Activated CD4-positive, alpha-beta T cell treated with anti-CD3 and anti-CD28 coated beads, Interleukin-2, amount 50 U/mL, for 24 hours (primary cell): ENCODE measurements at regions not wholly inside any gene's neighbourhood (a gene's known extent, or its start where the extent isn't known, plus 50 kb on each side); places are given as distances from the start of the nearest gene placed in this dataset.

Experiments
- DNase-seq, 2 donors: peaks; one replicate each; pipeline ENCODE4 v3.0.0-alpha.2; 2020; ENCODE audit warnings: low read depth in 1 of 2, low spot score in 1 of 2

GRCh38 chr18:11324956-11325882 lies 175.8 kb upstream of the PIEZO2 start:
- DNase-seq, result no peak

DNA sequence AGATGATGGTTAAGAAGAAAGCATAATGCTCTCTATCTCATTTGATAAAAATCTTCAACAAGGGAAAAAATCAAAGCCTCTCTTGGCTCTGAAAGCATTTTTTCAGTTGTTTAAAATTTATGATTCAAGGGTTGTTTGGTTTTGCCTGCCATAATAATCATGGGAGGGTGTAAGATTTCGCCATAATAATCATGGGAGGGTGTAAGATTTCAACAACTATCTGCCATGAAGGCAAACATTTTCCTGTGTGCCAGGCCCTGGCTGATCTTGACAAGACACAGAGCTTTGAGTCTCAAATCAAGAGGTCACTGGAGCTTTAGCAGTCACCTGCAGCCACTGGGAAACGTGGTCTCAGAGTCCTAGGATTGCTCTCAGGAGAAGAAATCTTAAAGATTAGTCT lies 175.1 kb upstream of the PIEZO2 start:
- no peak for DNase-seq

GRCh38 chr18:11323359-11323819 lies 174.0 kb upstream of the PIEZO2 start:
- no peak for DNase-seq

DNA sequence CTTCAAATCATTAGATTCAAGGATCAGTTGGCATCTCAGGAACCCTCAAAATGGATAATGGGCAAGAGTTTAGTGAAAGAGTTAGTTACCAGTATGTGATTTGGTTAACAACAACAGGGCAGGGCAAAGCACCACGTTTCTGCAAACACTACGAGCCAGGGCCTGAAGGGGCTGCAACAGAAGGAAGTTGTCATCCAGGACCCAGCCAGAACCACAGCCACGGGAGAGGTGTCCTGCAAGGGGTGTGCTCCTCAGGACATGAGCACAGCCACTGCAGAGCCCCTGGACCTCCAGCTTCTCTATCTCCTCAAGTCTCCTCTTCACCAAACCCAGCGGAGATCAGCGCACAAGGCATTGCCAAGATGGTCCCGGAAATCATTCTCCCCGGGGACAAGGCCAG lies 173.3 kb upstream of the PIEZO2 start:
- no peak for DNase-seq

DNA sequence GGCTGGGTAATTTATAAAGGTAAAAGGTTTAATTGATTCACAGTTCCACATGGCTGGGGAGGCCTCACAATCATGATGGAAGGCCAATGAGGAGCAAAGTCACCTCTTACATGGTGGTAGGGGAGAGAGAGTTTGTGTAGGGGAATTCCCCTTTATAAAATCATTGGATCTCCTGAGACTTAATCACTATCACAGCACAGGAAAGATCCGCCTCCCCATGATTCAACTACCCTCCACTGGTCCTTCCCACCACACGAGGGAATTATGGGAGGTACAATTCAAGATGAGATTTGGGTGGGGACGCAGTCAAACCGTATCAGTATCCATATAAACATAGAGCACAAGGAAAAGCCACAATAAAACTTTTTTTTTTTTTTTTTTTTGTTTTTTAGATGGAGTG lies 172.6 kb upstream of the PIEZO2 start:
- no peak for DNase-seq

DNA sequence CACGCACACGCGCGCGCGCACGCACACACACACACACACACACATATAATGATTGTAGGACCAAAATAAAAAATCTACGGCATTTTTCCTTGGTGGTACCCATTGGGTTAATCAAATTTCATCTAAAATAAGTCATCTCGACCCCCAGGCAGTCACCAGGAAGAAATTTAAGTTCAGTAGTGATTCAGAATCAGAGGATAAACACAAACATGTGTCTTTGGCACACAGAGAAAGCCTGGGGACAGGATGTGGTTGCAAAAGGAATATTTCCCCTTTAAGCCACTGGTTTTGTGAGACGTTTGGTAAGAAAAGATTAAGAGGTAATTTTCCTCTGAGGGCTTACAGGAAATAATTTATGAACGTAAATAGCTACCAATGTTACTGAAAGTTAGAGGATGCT lies 171.6 kb upstream of the PIEZO2 start:
- no peak for DNase-seq

- no peak for DNase-seq
These were observed 167.2 kb upstream of the PIEZO2 start for GRCh38 chr18:11316546-11316945.

- no peak for DNase-seq
These were observed 161.2 kb upstream of the PIEZO2 start for GRCh38 chr18:11310476-11311086.

DNA sequence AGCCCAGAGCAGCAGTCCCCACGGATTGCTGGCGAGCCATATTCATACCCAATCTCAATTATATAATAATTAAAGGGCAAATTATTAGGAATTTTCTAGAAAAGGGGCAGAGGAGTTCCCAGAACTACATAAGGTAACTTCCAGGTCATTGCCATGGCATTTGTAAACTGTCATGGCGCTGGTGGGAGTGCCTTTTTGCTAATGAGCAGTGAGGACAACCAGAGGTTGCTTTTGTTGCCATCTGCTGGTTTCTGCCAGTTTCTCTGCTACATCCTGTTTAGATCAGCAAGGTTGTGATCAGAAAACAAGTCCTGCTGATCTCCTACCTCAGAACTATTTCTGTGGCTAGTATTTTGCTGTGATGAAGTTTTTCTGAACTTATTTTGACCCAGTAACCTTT lies 159.8 kb upstream of the PIEZO2 start:
- DNase-seq, result no peak

DNA sequence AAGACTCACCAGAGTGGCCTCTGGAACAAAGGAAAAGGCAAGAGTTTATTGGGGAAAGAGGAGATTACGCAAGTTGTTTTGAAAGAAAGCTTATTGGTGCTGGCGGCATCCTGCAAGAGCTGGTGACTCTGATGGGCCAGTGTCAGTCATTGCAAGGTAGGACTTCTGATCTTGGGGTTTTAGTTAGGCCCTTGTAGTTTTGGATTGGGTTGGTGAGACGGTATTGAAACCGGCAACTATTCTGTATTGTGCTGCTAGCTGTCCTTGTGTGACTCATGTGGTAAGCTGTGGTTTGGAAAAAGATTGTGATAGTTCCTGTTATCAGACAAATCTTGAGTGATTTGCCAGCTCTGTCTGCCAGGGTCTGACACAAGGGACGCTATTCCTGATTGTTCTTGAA lies 159.1 kb upstream of the PIEZO2 start:
- DNase-seq, result no peak

- DNase-seq, result no peak
These were observed 158.3 kb upstream of the PIEZO2 start for GRCh38 chr18:11307716-11308115.

DNA sequence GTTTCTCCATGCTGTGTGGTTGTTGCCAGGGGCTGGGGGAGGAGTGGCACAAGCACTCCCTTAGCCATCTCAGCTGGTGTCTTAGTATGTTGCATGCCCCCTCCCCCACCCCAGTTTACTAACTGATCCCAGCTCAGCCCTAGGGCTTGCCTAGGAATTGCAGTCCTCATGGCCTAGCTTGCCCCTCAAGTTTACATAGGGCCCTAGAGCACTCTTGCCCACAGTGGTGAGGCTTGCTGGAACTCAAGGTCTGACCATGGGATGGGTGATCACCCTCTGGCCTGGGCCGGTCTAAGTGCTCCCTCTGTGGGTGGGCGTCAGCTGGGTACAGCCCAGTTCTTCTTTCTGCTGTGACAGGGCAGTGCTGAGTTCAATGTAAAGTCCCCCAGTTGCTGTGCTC lies 156.1 kb upstream of the PIEZO2 start:
- DNase-seq, result no peak

- DNase-seq, result no peak
These were observed 155.6 kb upstream of the PIEZO2 start for GRCh38 chr18:11304928-11305327.

DNA sequence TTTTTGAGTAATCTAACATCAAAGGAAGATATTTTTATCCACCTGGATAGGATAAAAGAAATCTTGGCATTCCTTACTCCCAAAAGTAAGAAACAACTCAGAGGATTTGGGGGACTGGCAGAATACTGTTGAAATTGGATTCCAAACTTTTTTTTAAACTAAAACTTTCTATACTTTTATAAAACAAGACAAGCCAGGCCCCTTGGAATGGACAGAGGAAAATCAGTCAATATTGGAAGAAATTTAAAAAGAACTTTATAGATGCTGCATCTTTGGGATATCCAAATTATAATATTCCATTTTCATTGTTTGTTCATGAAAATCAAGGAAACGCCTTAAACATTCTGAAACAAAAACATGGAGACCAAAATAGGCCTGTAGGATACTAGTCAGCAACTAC lies 147.6 kb upstream of the PIEZO2 start:
- no peak for DNase-seq

DNA sequence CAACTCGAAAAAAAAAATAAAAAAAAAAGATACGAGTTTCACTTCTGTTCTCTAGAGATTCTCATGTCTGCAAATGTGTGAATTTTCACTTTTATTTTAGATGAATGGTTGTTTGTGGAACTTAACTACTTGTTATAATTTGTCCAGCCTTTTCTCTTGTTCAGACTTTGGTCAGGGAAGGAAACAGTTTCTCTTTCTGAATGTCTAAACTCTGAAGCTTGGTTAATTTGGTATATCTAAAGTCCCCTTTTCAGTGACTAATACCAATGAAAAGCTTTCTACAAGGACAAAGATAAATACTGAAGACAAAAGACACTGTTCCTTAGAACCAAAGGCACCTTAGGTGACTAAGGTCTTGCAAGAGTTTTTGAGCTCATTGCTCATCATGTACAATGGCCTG lies 144.4 kb upstream of the PIEZO2 start:
- DNase-seq, result no peak

GRCh38 chr18:11290786-11291185 lies 141.4 kb upstream of the PIEZO2 start:
- DNase-seq, result no peak

GRCh38 chr18:11289248-11289647 lies 139.9 kb upstream of the PIEZO2 start:
- no peak for DNase-seq

- no peak for DNase-seq
These were observed 139.0 kb upstream of the PIEZO2 start for GRCh38 chr18:11288401-11288800.

- DNase-seq, result no peak
These were observed 137.1 kb upstream of the PIEZO2 start for GRCh38 chr18:11286431-11286830.

DNA sequence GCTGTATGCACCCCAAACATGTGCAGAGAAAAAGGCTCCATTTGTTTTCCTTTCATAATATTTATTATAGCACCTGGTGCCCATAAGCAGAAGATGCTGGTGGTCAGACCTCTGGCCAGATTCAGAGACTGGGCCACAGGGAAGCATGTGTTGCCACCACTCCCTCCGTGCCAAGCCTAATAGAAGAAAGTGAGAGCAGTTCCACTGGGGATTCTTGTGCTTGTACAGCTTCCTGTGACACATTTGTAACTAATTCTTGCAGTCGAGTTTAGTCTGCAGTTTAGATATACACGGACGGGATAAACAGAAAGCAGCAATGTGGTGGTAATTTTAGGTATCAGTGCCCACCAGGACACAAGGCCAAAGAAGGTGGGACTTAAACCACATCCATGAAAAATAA lies 135.4 kb upstream of the PIEZO2 start:
- DNase-seq, result no peak

DNA sequence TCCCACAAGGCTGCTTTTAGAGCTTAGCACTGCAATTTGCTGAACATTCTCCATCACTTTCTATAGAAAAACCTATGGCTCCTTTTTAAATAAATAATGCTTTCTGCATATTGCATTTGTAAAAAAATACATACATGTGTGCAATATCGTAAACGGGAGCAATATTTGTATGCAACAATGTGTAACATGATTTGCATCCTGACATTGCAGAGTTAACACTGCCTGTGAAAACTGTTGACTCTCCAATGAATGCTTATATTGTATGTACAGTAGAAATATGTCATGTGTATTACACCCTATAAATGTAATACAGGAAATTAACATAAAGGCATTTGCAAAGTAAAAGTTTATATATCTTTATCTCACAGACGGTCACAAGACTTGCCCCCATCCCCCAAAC lies 135.0 kb upstream of the PIEZO2 start:
- DNase-seq, result no peak

DNA sequence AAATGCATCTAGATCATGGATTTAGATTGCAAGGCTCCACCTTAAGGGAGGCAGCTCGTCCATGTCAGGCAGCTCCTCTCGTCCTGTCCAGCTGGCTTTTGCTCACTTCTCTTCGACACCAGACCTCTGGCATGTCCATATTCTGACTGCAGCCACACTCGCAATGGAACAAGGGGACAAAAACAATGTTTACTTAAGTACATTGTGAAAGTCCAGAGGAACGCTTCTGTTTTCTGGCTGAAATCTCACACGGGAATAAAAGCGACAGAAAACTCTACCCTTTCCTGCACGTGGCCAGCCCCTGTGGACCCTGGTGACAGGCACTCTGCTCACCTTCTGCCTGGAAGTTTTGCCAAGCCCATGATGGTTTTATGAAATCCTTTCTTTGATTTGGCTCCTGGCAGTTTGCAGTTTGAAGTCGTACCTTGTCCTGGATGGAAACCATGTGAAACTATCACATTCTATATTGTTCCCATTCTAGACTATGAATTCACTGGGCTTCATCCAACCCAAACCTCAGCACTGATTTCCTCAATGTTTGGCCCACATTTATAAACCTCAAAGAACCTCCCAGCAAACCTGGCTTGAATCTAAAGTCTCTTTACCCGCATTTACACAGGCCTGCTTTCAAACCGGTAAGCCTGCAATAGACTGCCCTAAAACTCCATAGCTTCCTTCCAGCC lies 134.3 kb upstream of the PIEZO2 start:
- DNase-seq, result no peak
